Liver (tissue), 3 donors: ENCODE measurements at regions not wholly inside any gene's neighbourhood (a gene's known extent, or its start where the extent isn't known, plus 50 kb on each side); places are given as distances from the start of the nearest gene placed in this dataset.

Source experiments
- EGR1 ChIP-seq, 2 donors: IDR thresholded peaks; 2 replicates each; pipeline ENCODE4 v1.6.1; 2016 to 2018; ENCODE audit warnings: antibody characterized with exemption in 2 of 2, low read depth in 2 of 2
- FOXA1 ChIP-seq: IDR thresholded peaks from 2 replicates; pipeline ENCODE4 v1.6.1; 2016; ENCODE audit warnings: antibody characterized with exemption
- TF ChIP-seq, protein P1 (sequence below): fragments of 150-350 bp; IDR thresholded peaks from 2 replicates; pipeline ENCODE4 v1.5.1; 2017; ENCODE audit warnings: improper control_type of control experiment, low read depth, low read length; ENCODE audit not compliant: missing input control
- TF ChIP-seq, protein P2 (sequence below): IDR thresholded peaks from 2 replicates; pipeline ENCODE4 v1.6.1; 2016; ENCODE audit warnings: antibody characterized with exemption
- TF ChIP-seq, protein P3 (sequence below): IDR thresholded peaks from 2 replicates; pipeline ENCODE4 v1.6.1; 2016; ENCODE audit warnings: antibody characterized with exemption
- donor health status: healthy.
- donor health status: healthy.

DNA sequence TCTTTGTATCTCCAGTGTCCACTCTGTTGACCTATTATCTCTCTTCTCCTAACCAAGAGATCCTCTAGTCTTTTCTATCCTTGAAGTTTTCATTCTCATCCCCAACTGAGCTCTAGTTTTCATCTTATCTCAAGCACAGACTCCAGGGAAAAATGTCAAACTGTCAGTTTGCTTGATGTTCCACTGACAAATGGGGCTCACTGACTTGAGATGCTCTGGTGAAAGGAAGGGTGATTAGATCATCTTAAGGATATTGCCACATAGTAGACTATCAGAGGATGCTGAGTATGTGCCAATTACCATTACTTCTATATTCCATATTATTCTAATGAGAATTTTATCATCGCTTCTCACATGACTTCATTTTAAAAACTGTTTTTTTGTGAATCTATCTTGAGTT is 2008.2 kb downstream of the ARAP2 start:
- TF ChIP-seq, protein P1, sequence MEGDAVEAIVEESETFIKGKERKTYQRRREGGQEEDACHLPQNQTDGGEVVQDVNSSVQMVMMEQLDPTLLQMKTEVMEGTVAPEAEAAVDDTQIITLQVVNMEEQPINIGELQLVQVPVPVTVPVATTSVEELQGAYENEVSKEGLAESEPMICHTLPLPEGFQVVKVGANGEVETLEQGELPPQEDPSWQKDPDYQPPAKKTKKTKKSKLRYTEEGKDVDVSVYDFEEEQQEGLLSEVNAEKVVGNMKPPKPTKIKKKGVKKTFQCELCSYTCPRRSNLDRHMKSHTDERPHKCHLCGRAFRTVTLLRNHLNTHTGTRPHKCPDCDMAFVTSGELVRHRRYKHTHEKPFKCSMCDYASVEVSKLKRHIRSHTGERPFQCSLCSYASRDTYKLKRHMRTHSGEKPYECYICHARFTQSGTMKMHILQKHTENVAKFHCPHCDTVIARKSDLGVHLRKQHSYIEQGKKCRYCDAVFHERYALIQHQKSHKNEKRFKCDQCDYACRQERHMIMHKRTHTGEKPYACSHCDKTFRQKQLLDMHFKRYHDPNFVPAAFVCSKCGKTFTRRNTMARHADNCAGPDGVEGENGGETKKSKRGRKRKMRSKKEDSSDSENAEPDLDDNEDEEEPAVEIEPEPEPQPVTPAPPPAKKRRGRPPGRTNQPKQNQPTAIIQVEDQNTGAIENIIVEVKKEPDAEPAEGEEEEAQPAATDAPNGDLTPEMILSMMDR: no peak
- TF ChIP-seq FOXA1 (no peak), EGR1 (IDR thresholded peaks at IDR 0.05; ENCODE audit: low read depth in 2 of 2) (no peak)
- TF ChIP-seq, protein P2, sequence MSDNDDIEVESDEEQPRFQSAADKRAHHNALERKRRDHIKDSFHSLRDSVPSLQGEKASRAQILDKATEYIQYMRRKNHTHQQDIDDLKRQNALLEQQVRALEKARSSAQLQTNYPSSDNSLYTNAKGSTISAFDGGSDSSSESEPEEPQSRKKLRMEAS: no peak
- TF ChIP-seq, protein P3, sequence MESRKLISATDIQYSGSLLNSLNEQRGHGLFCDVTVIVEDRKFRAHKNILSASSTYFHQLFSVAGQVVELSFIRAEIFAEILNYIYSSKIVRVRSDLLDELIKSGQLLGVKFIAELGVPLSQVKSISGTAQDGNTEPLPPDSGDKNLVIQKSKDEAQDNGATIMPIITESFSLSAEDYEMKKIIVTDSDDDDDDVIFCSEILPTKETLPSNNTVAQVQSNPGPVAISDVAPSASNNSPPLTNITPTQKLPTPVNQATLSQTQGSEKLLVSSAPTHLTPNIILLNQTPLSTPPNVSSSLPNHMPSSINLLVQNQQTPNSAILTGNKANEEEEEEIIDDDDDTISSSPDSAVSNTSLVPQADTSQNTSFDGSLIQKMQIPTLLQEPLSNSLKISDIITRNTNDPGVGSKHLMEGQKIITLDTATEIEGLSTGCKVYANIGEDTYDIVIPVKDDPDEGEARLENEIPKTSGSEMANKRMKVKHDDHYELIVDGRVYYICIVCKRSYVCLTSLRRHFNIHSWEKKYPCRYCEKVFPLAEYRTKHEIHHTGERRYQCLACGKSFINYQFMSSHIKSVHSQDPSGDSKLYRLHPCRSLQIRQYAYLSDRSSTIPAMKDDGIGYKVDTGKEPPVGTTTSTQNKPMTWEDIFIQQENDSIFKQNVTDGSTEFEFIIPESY: no peak
